HG02678 (cell line): ENCODE measurements at regions not wholly inside any gene's neighbourhood (a gene's known extent, or its start where the extent isn't known, plus 50 kb on each side); places are given as distances from the start of the nearest gene placed in this dataset.
A peak's percentile ranks its signal among the peaks of the same experiment; 100 is the strongest.
"Not testable (repeated sequence)": the region's sequence is repeated elsewhere in the genome, so short reads cannot be mapped to it uniquely, and the experiment has no call there.

ENCODE experiments used
- ATAC-seq: cut with Tn5 transposase; IDR thresholded peaks from one replicate; pipeline ENCODE4 v1.9.1; 2021; ENCODE audit warnings: mild to moderate bottlenecking, moderate library complexity; ENCODE audit not compliant: unreplicated experiment

- ATAC-seq: no peak
These were observed 297.2 kb upstream of the CRBN start for GRCh38 chr3:3476669-3477068.

- ATAC-seq: no peak
These were observed 289.1 kb upstream of the CRBN start for GRCh38 chr3:3468596-3468995.

GRCh38 chr3:3464131-3464530 is 284.6 kb upstream of the CRBN start:
- ATAC-seq: no peak

GRCh38 chr3:3461317-3461716 is 281.8 kb upstream of the CRBN start:
- no peak for ATAC-seq

- no peak for ATAC-seq
These were observed 269.0 kb upstream of the CRBN start for GRCh38 chr3:3448468-3448867.

- no peak for ATAC-seq
These were observed 268.1 kb upstream of the CRBN start for GRCh38 chr3:3447641-3448040.

- ATAC-seq: no peak
These were observed 266.8 kb upstream of the CRBN start for GRCh38 chr3:3446251-3446650.

- peak; percentile 61 for ATAC-seq
These were observed 264.0 kb upstream of the CRBN start for GRCh38 chr3:3443482-3443881.

- no peak for ATAC-seq
These were observed 254.2 kb upstream of the CRBN start for GRCh38 chr3:3433711-3434110.

- no peak for ATAC-seq
These were observed 250.3 kb upstream of the CRBN start for GRCh38 chr3:3429841-3430240.

- not testable (repeated sequence) for ATAC-seq
These were observed 228.2 kb upstream of the CRBN start for GRCh38 chr3:3407707-3408106.

- no peak for ATAC-seq
These were observed 225.6 kb upstream of the CRBN start for GRCh38 chr3:3405131-3405530.

GRCh38 chr3:3403700-3404099 is 224.2 kb upstream of the CRBN start:
- ATAC-seq: no peak

GRCh38 chr3:3392946-3393345 is 213.5 kb upstream of the CRBN start:
- ATAC-seq: no peak

- ATAC-seq: no peak
These were observed 204.0 kb upstream of the CRBN start for GRCh38 chr3:3383461-3383860.

GRCh38 chr3:3372210-3372777 is 192.8 kb upstream of the CRBN start:
- ATAC-seq: no peak

- ATAC-seq: no peak
These were observed 188.8 kb upstream of the CRBN start for GRCh38 chr3:3368306-3368705.

GRCh38 chr3:3366386-3366785 is 186.9 kb upstream of the CRBN start:
- no peak for ATAC-seq

- ATAC-seq: no peak
These were observed 186.2 kb upstream of the CRBN start for GRCh38 chr3:3365716-3366115.

GRCh38 chr3:3356846-3357245 is 177.4 kb upstream of the CRBN start:
- no peak for ATAC-seq

GRCh38 chr3:3355442-3355841 is 176.0 kb upstream of the CRBN start:
- no peak for ATAC-seq

- ATAC-seq: peak; percentile 66
These were observed 173.7 kb upstream of the CRBN start for GRCh38 chr3:3353153-3353552.

GRCh38 chr3:3351226-3351625 is 171.7 kb upstream of the CRBN start:
- ATAC-seq: no peak

GRCh38 chr3:3347056-3347455 is 167.6 kb upstream of the CRBN start:
- not testable (repeated sequence) for ATAC-seq
